Kidney (tissue), 13 donors: ENCODE measurements at regions not wholly inside any gene's neighbourhood (a gene's known extent, or its start where the extent isn't known, plus 50 kb on each side); places are given as distances from the start of the nearest gene placed in this dataset.

ENCODE experiments used
- DNase-seq, 5 donors: peaks; one replicate each; pipeline ENCODE4 v3.0.0-alpha.2; 2013 to 2020
- FAIRE-seq: peaks from 2 replicates; lab custom pipeline; 2012; peaks lifted over from hg19 to GRCh38; lab: Jason Lieb, UNC
- H3K27ac ChIP-seq, 2 donors: one replicate each; pipeline ENCODE4 v1.7.0; 2013; ENCODE audit warnings: low read depth in 2 of 2, low read length in 2 of 2, inconsistent platforms in 1 of 2
- H3K27me3 ChIP-seq: one replicate; pipeline ENCODE4 v1.7.1; 2013; ENCODE audit warnings: low read length, inconsistent platforms; ENCODE audit not compliant: control insufficient read depth, insufficient read depth
- H3K36me3 ChIP-seq, 3 donors: one replicate each; pipeline versions ENCODE4 v1.7.0 to v1.7.1; 2013; ENCODE audit warnings: low read length in 3 of 3, control low read depth in 1 of 3, inconsistent platforms in 1 of 3; ENCODE audit not compliant: insufficient read depth in 3 of 3, control insufficient read depth in 2 of 3
- H3K4me1 ChIP-seq, 3 donors: one replicate each; pipeline versions ENCODE4 v1.7.0 to v1.7.1; 2013; ENCODE audit warnings: low read length in 3 of 3, inconsistent platforms in 1 of 3, low read depth in 1 of 3; ENCODE audit not compliant: control insufficient read depth in 2 of 3, insufficient read depth in 2 of 3
- H3K4me3 ChIP-seq, 3 donors: one replicate each; pipeline versions ENCODE4 v1.7.0 to v1.8.1; 2013; ENCODE audit warnings: low read length in 3 of 3, control low read depth in 1 of 3, inconsistent platforms in 1 of 3
- H3K9ac ChIP-seq, 3 donors: one replicate each; pipeline versions ENCODE4 v1.7.0 to v1.7.1; 2013; ENCODE audit warnings: low read length in 3 of 3, control low read depth in 1 of 3, inconsistent platforms in 1 of 3
- H3K9me3 ChIP-seq, 3 donors: one replicate each; pipeline versions ENCODE4 v1.7.0 to v1.7.1; 2013; ENCODE audit warnings: low read length in 3 of 3, control low read depth in 1 of 3, inconsistent platforms in 1 of 3; ENCODE audit not compliant: control insufficient read depth in 2 of 3, insufficient read depth in 1 of 3
- intact Hi-C: fragments of 100-400 bp; cut with DNase I; formaldehyde crosslinking; loops from one replicate; pipeline ENCODE4 v1.11.1; 2022
- TF ChIP-seq, protein P1 (sequence below): IDR thresholded peaks from 3 replicates; pipeline ENCODE4 v1.5.1; 2012; ENCODE audit warnings: mild to moderate bottlenecking, moderate library complexity, borderline replicate concordance; ENCODE audit not compliant: insufficient read depth; ENCODE audit errors: extremely low read depth
- donor health status: control.
- donor health status: control.
- donor health status: control.
- donor health status: control.
- donor health status: control.
- donor health status: DM: yes; HTN: yes; CAD: no.
- donor health status: Normal renal cell carcinoma (clear cell type).

DNA sequence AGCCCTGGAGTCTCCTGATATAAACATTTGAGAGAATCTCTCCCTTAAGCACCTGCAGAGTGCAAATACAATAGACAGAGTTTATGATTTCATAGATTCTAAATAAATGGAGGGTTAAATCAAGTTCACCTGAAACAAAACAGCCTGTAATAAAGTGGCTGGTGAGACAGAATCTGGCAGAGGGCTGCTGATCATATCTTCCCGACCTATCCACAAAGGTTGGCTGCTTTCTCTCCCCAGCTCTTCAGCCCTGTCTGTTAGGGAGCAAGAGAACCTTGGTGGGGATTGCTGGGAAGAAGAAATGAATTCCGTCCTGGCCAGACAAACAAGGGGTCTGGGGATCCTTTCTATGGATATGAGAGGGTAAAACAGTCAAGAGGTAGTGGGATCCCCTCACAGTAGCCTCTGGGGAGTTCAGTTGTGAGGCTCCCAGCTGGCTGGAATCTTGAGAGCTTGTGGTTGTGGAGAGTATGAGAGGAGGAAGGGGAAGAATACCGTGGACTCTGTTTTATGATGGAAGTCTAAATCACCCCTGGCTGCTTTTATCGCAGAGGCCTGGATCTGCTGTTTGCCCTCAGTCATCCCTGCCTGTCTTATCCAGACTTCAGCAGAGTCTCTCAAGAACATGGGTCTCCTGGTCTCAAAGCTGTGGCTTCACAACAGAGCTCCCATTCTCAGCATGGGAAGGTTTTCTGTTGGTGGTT lies 451.3 kb downstream of the NTRK3 start:
- FAIRE-seq (no peak), DNase-seq (no peak)
- H3K9ac ChIP-seq, result no peak overlapping the region
- H3K27me3 ChIP-seq, result no peaks in the 10 kb centered on the region
- intact Hi-C loops, result no loop called here
- H3K4me3 ChIP-seq, result no peak overlapping the region
- TF ChIP-seq, protein P1, sequence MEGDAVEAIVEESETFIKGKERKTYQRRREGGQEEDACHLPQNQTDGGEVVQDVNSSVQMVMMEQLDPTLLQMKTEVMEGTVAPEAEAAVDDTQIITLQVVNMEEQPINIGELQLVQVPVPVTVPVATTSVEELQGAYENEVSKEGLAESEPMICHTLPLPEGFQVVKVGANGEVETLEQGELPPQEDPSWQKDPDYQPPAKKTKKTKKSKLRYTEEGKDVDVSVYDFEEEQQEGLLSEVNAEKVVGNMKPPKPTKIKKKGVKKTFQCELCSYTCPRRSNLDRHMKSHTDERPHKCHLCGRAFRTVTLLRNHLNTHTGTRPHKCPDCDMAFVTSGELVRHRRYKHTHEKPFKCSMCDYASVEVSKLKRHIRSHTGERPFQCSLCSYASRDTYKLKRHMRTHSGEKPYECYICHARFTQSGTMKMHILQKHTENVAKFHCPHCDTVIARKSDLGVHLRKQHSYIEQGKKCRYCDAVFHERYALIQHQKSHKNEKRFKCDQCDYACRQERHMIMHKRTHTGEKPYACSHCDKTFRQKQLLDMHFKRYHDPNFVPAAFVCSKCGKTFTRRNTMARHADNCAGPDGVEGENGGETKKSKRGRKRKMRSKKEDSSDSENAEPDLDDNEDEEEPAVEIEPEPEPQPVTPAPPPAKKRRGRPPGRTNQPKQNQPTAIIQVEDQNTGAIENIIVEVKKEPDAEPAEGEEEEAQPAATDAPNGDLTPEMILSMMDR, result no peak
- H3K9me3 ChIP-seq, result peaks cover 0 to 2% (median 0%) of the 10 kb centered on the region in 3 donors
- H3K36me3 ChIP-seq, result no peaks in the 10 kb centered on the region
- H3K27ac ChIP-seq, result no peak overlapping the region
- H3K4me1 ChIP-seq, result no peaks in the 10 kb centered on the region

GRCh38 chr15:87804451-87804850 lies 452.1 kb downstream of the NTRK3 start:
- intact Hi-C loops, result no loop called here
- DNase-seq, result no peak
- H3K4me1 ChIP-seq, result no peaks in the 10 kb centered on the region
- H3K9ac ChIP-seq, result no peak overlapping the region
- no peak overlapping the region for H3K4me3 ChIP-seq
- FAIRE-seq, result no peak
- no peak overlapping the region for H3K27ac ChIP-seq
- H3K9me3 ChIP-seq, result peaks cover 0 to 2% (median 0%) of the 10 kb centered on the region in 3 donors
- no peaks in the 10 kb centered on the region for H3K27me3 ChIP-seq
- no peaks in the 10 kb centered on the region for H3K36me3 ChIP-seq
- TF ChIP-seq, protein P1, result no peak

GRCh38 chr15:87799838-87800237 lies 456.7 kb downstream of the NTRK3 start:
- DNase-seq (no peak), FAIRE-seq (no peak)
- no peak overlapping the region for H3K4me3 ChIP-seq
- TF ChIP-seq, protein P1, result no peak
- no peaks in the 10 kb centered on the region for H3K36me3 ChIP-seq
- no peaks in the 10 kb centered on the region for H3K4me1 ChIP-seq
- H3K27me3 ChIP-seq, result no peaks in the 10 kb centered on the region
- H3K9me3 ChIP-seq, result no peaks in the 10 kb centered on the region
- intact Hi-C loops, result no loop called here
- no peak overlapping the region for H3K27ac ChIP-seq
- no peak overlapping the region for H3K9ac ChIP-seq
